ENCODE measurements at regions not wholly inside any gene's neighbourhood (a gene's known extent, or its start where the extent isn't known, plus 50 kb on each side); places are given as distances from the start of the nearest gene placed in this dataset.

DNA sequence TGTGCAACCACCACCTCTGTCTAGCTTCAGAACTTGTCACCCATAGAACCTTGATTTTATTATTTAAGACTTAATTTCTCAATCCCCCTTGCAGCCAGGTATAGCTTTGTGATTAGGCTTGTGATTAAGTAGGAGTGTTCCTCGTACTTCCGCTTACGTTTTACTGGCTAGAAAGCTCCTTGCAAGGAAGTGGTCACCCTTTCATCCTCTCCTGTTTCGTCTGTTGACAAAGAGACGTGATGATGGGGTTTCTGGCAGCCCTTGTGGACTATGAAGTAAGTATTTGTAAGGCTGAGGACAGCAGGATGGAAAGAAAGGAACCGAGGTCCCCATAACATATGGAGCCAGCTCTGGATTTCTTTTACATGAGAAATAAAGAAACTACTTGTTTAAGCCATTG lies 86.5 kb upstream of the KDM7A start:
- ATAC-seq (no peak), DNase-seq (ENCODE audit: low spot score) (no peak), FAIRE-seq (no peak)
- H3K36me3 ChIP-seq (replicated peaks in 1 of 2; ENCODE audit: control insufficient read depth in 1 of 2, insufficient read depth in 2 of 2, low read length in 2 of 2), result no peaks in the 10 kb centered on the region
- no peak for TF ChIP-seq ZNF317 (CRISPR knock-in tag; IDR thresholded peaks at IDR 0.05)
- no peak for TF ChIP-seq BCLAF1 (IDR thresholded peaks at IDR 0.05)
- no peak for TF ChIP-seq HIVEP1 (CRISPR knock-in tag; IDR thresholded peaks at IDR 0.05)
- no peak for TF ChIP-seq ZNF230 (CRISPR knock-in tag; IDR thresholded peaks at IDR 0.05)
- TF ChIP-seq GFI1 (CRISPR knock-in tag; IDR thresholded peaks at IDR 0.05; ENCODE audit: borderline replicate concordance), result no peak
- no peak for TF ChIP-seq PAF1 (CRISPR knock-in tag; IDR thresholded peaks at IDR 0.05)
- no peak for TF ChIP-seq POLR2AphosphoS5 (IDR thresholded peaks at IDR 0.05; ENCODE audit: low read depth, low read length)
- TF ChIP-seq KDM3A (CRISPR knock-in tag; IDR thresholded peaks at IDR 0.05; ENCODE audit: low read depth), result no peak
- no peak for TF ChIP-seq ZNF574 (CRISPR knock-in tag; IDR thresholded peaks at IDR 0.05)
- TF ChIP-seq ZNF496 (CRISPR knock-in tag; IDR thresholded peaks at IDR 0.05; ENCODE audit: insufficient replicate concordance), result no peak
- no peak for TF ChIP-seq MXI1 (IDR thresholded peaks at IDR 0.05; ENCODE audit: borderline replicate concordance, low read depth, low read length)
- no peak for TF ChIP-seq CREBL2 (CRISPR knock-in tag; IDR thresholded peaks at IDR 0.05; ENCODE audit: borderline replicate concordance)
- no peak for TF ChIP-seq TEF (CRISPR knock-in tag; IDR thresholded peaks at IDR 0.05)
- TF ChIP-seq, protein P1, sequence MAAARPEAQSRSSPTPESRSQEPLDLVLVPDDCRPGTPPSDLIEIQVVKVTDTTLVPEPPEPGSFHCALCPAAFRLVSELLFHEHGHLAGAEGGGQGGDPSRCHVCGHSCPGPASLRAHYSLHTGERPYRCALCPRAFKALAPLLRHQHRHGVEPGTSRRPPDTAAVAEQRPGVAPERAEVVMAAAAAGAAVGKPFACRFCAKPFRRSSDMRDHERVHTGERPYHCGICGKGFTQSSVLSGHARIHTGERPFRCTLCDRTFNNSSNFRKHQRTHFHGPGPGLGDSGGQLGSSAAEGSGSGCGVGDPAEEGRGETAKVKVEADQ (CRISPR knock-in tag; IDR thresholded peaks at IDR 0.05; ENCODE audit: borderline replicate concordance), result no peak
- TF ChIP-seq SOX5 (CRISPR knock-in tag; IDR thresholded peaks at IDR 0.05; ENCODE audit: borderline replicate concordance), result no peak
- no peak for TF ChIP-seq KLF15 (CRISPR knock-in tag; IDR thresholded peaks at IDR 0.05; ENCODE audit: borderline replicate concordance)
- TF ChIP-seq ZGPAT (CRISPR knock-in tag; IDR thresholded peaks at IDR 0.05), result no peak
- TF ChIP-seq ZNF430 (CRISPR knock-in tag; IDR thresholded peaks at IDR 0.05), result no peak
- H3K4me2 ChIP-seq (ENCODE audit: low read depth, low read length), result no peak overlapping the region
- 58% methylated on average over 6 of the region's 6 CpGs for WGBS (ENCODE audit: low lambda C conversion rate)
- H3K27me3 ChIP-seq (ENCODE audit: control insufficient read depth in 1 of 2, insufficient read depth in 2 of 2, low read length in 2 of 2), result peaks cover 0 to 7% of the 10 kb centered on the region in 2 experiments; a peak in 1 of 5 replicates
- no peaks in the 10 kb centered on the region for H3K9me3 ChIP-seq (ENCODE audit: low read length)
- no peaks in the 10 kb centered on the region for H4K20me1 ChIP-seq (ENCODE audit: insufficient read depth, low read length)
- no TSS peak for BruUV-seq (replicated peaks)
- CTCF ChIA-PET (ENCODE audit: low intra/inter-chr PET ratio, low total read pairs), result no interaction called here
- H3K27ac ChIP-seq (ENCODE audit: extremely low read length, insufficient read depth, low read length), result no peak overlapping the region
- H3K9ac ChIP-seq (ENCODE audit: insufficient read depth, low read depth, low read length), result no peak overlapping the region
- no peak overlapping the region for H3K4me3 ChIP-seq (replicated peaks in 1 of 3; ENCODE audit: insufficient read depth in 1 of 3, low read depth in 2 of 3, low read length in 3 of 3)
- H3K79me2 ChIP-seq (ENCODE audit: insufficient read depth, low read length), result no peaks in the 10 kb centered on the region
- H3K4me1 ChIP-seq (ENCODE audit: insufficient read depth, low read length), result peaks cover 58% of the 10 kb centered on the region
- no peak overlapping the region for H2AFZ ChIP-seq (ENCODE audit: low read length)
- POLR2A ChIA-PET, result interaction anchor here (0.8 kb wide), 1 partner anchor 11 kb away, joined by 3 read pairs; no protein-coding TSS in a partner anchor
- in situ Hi-C loops (cut with HindIII; ENCODE audit: extremely low pct_ligation_motif_present, low pct_unique_long_range_greater_than_20kb), result no loop called here
- intact Hi-C loops (cut with micrococcal nuclease; ENCODE audit: unreplicated experiment), result no loop called here

All from HepG2 (cell line).